GM12878 (cell line): ENCODE measurements at regions not wholly inside any gene's neighbourhood (a gene's known extent, or its start where the extent isn't known, plus 50 kb on each side); places are given as distances from the start of the nearest gene placed in this dataset.

Experiments
- ATAC-seq: fragments of 200-7000 bp; cut with Tn5 transposase; 3 replicates; pipeline ENCODE4 v1.9.1; 2020; ENCODE audit warnings: mild to moderate bottlenecking, moderate library complexity
- BruUV-seq: library from RNA; stranded (reverse); fragments of 400-500 nt; replicated peaks from 2 replicates; lab custom pipeline; 2021; lab: Mats Ljungman, UMichigan
- CTCF ChIA-PET: fragments of 300-600 bp; sonication (Branson Sonifier 250); formaldehyde crosslinking; extraction: SDS; loops from one replicate; lab custom pipeline; 2021; ENCODE audit warnings: inconsistent platforms; lab: Yijun Ruan, JAX
- POLR2A ChIA-PET: fragments of 350-600 bp; formaldehyde crosslinking; extraction: SDS; loops from one replicate; lab custom pipeline; 2021; ENCODE audit warnings: inconsistent platforms; lab: Charles Lee
- RAD21 ChIA-PET: fragments of 300-600 bp; sonication (Branson Sonifier 250); formaldehyde crosslinking; loops from one replicate; lab custom pipeline; 2023; ENCODE audit warnings: antibody characterized with exemption; ENCODE audit not compliant: unreplicated experiment; lab: Charles Lee
- SMC1A ChIA-PET: fragments of 300-600 bp; sonication (Branson Sonifier 250); formaldehyde crosslinking; loops from one replicate; lab custom pipeline; 2023; ENCODE audit not compliant: unreplicated experiment, uncharacterized antibody; lab: Charles Lee
- DNase-seq: peaks from one replicate; pipeline ENCODE4 v3.0.0-alpha.2; 2011; ENCODE audit warnings: low read depth, low spot score
- FAIRE-seq: peaks from 3 replicates; lab custom pipeline; 2011; peaks lifted over from hg19 to GRCh38; lab: Jason Lieb, UNC
- H2AFZ ChIP-seq: 2 replicates; pipeline ENCODE4 v1.6.0; 2011; ENCODE audit warnings: low read depth, low read length, control low read depth; ENCODE audit not compliant: control insufficient read depth
- H3K27ac ChIP-seq: 2 replicates; pipeline ENCODE4 v1.5.1; 2011; ENCODE audit warnings: control low read depth; ENCODE audit not compliant: control insufficient read depth, insufficient read depth
- H3K27me3 ChIP-seq, 2 experiments: replicated peaks in 1 of 2; 2 replicates each; pipeline versions ENCODE4 v1.6.0 to v1.6.1; 2011; ENCODE audit warnings: low read length in 1 of 2; ENCODE audit not compliant: control insufficient read depth in 2 of 2, insufficient read depth in 2 of 2
- H3K36me3 ChIP-seq, 2 experiments: 2 replicates each; pipeline ENCODE4 v1.5.1; 2011; ENCODE audit warnings: low read length in 1 of 2; ENCODE audit not compliant: control insufficient read depth in 2 of 2, insufficient read depth in 2 of 2
- H3K4me1 ChIP-seq: 2 replicates; pipeline ENCODE4 v1.6.1; 2011; ENCODE audit warnings: mild to moderate bottlenecking, low read length, moderate library complexity, mixed read lengths; ENCODE audit not compliant: control insufficient read depth, insufficient read depth
- H3K4me2 ChIP-seq: 2 replicates; pipeline ENCODE4 v1.6.0; 2011; ENCODE audit warnings: control low read depth; ENCODE audit not compliant: control insufficient read depth, insufficient read depth
- H3K4me3 ChIP-seq: fragments of 200-600 bp; sonication (generic); 2 replicates; pipeline ENCODE4 v1.5.1; 2016
- H3K79me2 ChIP-seq: 2 replicates; pipeline ENCODE4 v1.6.0; 2011; ENCODE audit warnings: low read length; ENCODE audit not compliant: control insufficient read depth, insufficient read depth
- H3K9ac ChIP-seq: 2 replicates; pipeline ENCODE4 v1.8.0; 2011; ENCODE audit warnings: low read length, control low read depth, mixed read lengths; ENCODE audit not compliant: control insufficient read depth, insufficient read depth
- H3K9me3 ChIP-seq: replicated peaks from 3 replicates; pipeline ENCODE4 v1.5.1; 2011; ENCODE audit warnings: mild to moderate bottlenecking, low read length; ENCODE audit not compliant: control insufficient read depth, insufficient read depth
- H4K20me1 ChIP-seq: 2 replicates; pipeline ENCODE4 v1.6.0; 2011; ENCODE audit not compliant: control insufficient read depth, insufficient read depth
- BCL11A ChIP-seq: IDR thresholded peaks from 2 replicates; pipeline ENCODE4 v1.6.1; 2011; ENCODE audit warnings: low read depth, low read length
- BCLAF1 ChIP-seq: fragments of 450-650 bp; IDR thresholded peaks from 2 replicates; pipeline ENCODE4 v1.6.1; 2017; ENCODE audit warnings: antibody characterized with exemption, mild to moderate bottlenecking, moderate library complexity
- DPF2 ChIP-seq: fragments of 450-650 bp; IDR thresholded peaks from 2 replicates; pipeline ENCODE4 v1.6.1; 2017; ENCODE audit warnings: mild to moderate bottlenecking
- GABPA ChIP-seq: IDR thresholded peaks from 2 replicates; pipeline ENCODE4 v1.6.1; 2014; ENCODE audit warnings: antibody characterized with exemption, low read depth, mild to moderate bottlenecking, inconsistent platforms
- HDGF ChIP-seq: fragments of 450-650 bp; IDR thresholded peaks from 2 replicates; pipeline ENCODE4 v1.6.1; 2016; ENCODE audit warnings: antibody characterized with exemption
- MEF2A ChIP-seq: IDR thresholded peaks from 2 replicates; pipeline ENCODE4 v1.6.1; 2011; ENCODE audit warnings: low read depth, mild to moderate bottlenecking, low read length, moderate library complexity; ENCODE audit not compliant: insufficient read depth
- MXI1 ChIP-seq: fragments of 150-350 bp; IDR thresholded peaks from 2 replicates; pipeline ENCODE4 v1.6.1; 2011; ENCODE audit warnings: low read depth, mild to moderate bottlenecking, inconsistent platforms, low read length, improper control_type of control experiment
- POU2F2 ChIP-seq: IDR thresholded peaks from 3 replicates; pipeline ENCODE4 v1.6.1; 2011; ENCODE audit warnings: low read depth, mild to moderate bottlenecking, low read length, borderline replicate concordance
- RBBP5 ChIP-seq: fragments of 200-600 bp; sonication (generic); conservative IDR thresholded peaks from 2 replicates; pipeline ENCODE4 v1.6.1; 2016
- SMARCA5 ChIP-seq: fragments of 450-650 bp; IDR thresholded peaks from 2 replicates; pipeline ENCODE4 v1.6.1; 2017; ENCODE audit warnings: mild to moderate bottlenecking
- USF2 ChIP-seq: IDR thresholded peaks from 2 replicates; pipeline ENCODE4 v1.6.1; 2011; ENCODE audit warnings: low read depth, low read length, improper control_type of control experiment, borderline replicate concordance
- ZBED1 ChIP-seq: IDR thresholded peaks from 2 replicates; pipeline ENCODE4 v1.6.1; 2016; ENCODE audit warnings: borderline replicate concordance
- ZBTB33 ChIP-seq: fragments of 450-650 bp; IDR thresholded peaks from 2 replicates; pipeline ENCODE4 v1.6.1; 2017; ENCODE audit warnings: mild to moderate bottlenecking
- ZBTB40 ChIP-seq: fragments of 450-650 bp; IDR thresholded peaks from 2 replicates; pipeline ENCODE4 v1.6.1; 2016; ENCODE audit warnings: mild to moderate bottlenecking, moderate library complexity, borderline replicate concordance
- WGBS: methylation state at CpG from one replicate; pipeline ENCODE4 v1.1.6; 2016; ENCODE audit warnings: low lambda C conversion rate; ENCODE audit not compliant: insufficient replicate concordance, insufficient coverage; ENCODE audit errors: missing lambda C conversion rate; 5-methylcytosine and 5-hydroxymethylcytosine counted together
- in situ Hi-C: fragments of 300-500 bp; cut with MboI; formaldehyde crosslinking; loops from 9 replicates; pipeline ENCODE4 v1.14.3; 2018; ENCODE audit warnings: mixed read lengths
- intact Hi-C: fragments of 100-400 bp; cut with micrococcal nuclease; formaldehyde crosslinking; loops from one replicate; pipeline ENCODE4 v1.14.2; 2022; ENCODE audit not compliant: unreplicated experiment

- Histone ChIP-seq H3K4me2 (no peak overlapping the region), H3K4me1 (no peaks in the 10 kb centered on the region), H3K36me3 (no peaks in the 10 kb centered on the region), H3K27ac (no peak overlapping the region), H3K9ac (no peak overlapping the region), H3K9me3 (no peaks in the 10 kb centered on the region), H3K79me2 (no peaks in the 10 kb centered on the region), H2AFZ (no peak overlapping the region), H4K20me1 (no peaks in the 10 kb centered on the region), H3K4me3 (no peak overlapping the region), H3K27me3 (no peaks in the 10 kb centered on the region)
- in situ Hi-C loops (no loop called here), intact Hi-C loops (no loop called here)
- WGBS = 3% methylated on average over 1 of the region's 1 CpG
- no peak for TF ChIP-seq DPF2
- no peak for TF ChIP-seq ZBED1
- no peak for TF ChIP-seq BCLAF1
- no peak for TF ChIP-seq MXI1
- no peak for TF ChIP-seq ZBTB40
- TF ChIP-seq BCL11A = no peak
- no peak for TF ChIP-seq RBBP5
- TF ChIP-seq USF2 = no peak
- TF ChIP-seq MEF2A = no peak
- no peak for TF ChIP-seq POU2F2
- no peak for TF ChIP-seq SMARCA5
- TF ChIP-seq ZBTB33 = no peak
- no peak for TF ChIP-seq GABPA
- no peak for TF ChIP-seq HDGF
- ATAC-seq (no peak), DNase-seq (no peak), FAIRE-seq (no peak)
- CTCF ChIA-PET = no interaction called here
- BruUV-seq = no TSS peak
- SMC1A ChIA-PET = no interaction called here
- POLR2A ChIA-PET = no interaction called here
- RAD21 ChIA-PET = no interaction called here
Observed at GRCh38 chr13:55887561-55887960, 1253.2 kb upstream of the PRR20A start.
